ENCODE measurements at regions not wholly inside any gene's neighbourhood (a gene's known extent, or its start where the extent isn't known, plus 50 kb on each side); places are given as distances from the start of the nearest gene placed in this dataset.

DNA sequence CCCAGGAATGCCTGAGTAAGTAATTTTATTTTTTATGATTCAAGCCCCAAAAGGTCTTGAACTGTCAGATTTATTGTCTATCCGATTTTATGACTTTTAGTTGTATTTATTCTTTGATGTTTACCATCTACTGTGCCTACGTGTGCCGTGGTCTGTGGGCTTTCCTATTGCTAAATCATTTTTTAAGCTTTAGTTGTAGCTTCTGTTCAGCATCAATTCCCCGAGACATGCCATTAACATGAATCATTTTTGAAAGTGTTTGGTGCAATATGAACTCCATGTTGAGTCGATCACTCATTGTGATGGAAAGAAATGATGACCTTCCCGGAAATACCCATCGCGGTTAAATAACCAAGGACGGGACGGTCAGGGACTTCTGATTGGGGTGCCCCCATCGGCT is 268.7 kb upstream of the THRB start:
- H4K5ac ChIP-seq (ENCODE audit: low read depth, low read length), result no peak overlapping the region
- DNase-seq (no peak), ATAC-seq (ENCODE audit: low read depth) (no peak)
- H3K18ac ChIP-seq (ENCODE audit: low read depth, low read length), result no peak overlapping the region
- H4K20me1 ChIP-seq (ENCODE audit: insufficient read depth, low read length), result no peaks in the 10 kb centered on the region
- no peaks in the 10 kb centered on the region for H3K79me1 ChIP-seq (ENCODE audit: low read depth in 1 of 2, low read length in 2 of 2)
- CTCF ChIA-PET, result no interaction called here
- H3K4ac ChIP-seq (ENCODE audit: low read depth, low read length), result no peak overlapping the region
- no peak overlapping the region for H3K23ac ChIP-seq (ENCODE audit: low read depth, low read length)
- no peaks in the 10 kb centered on the region for H3K9me1 ChIP-seq (ENCODE audit: insufficient read depth, low read length)
- no peak overlapping the region for H3K14ac ChIP-seq (replicated peaks; ENCODE audit: low read depth, low read length)
- H3K9ac ChIP-seq (ENCODE audit: low read depth, low read length), result no peak overlapping the region
- no peak overlapping the region for H4K91ac ChIP-seq (ENCODE audit: insufficient read depth, low read depth, low read length)
- H3K4me3 ChIP-seq (ENCODE audit: insufficient read depth, low read depth, low read length), result no peak overlapping the region
- H3K27me3 ChIP-seq (ENCODE audit: control insufficient read depth, insufficient read depth, low read length), result no peaks in the 10 kb centered on the region
- H2AK9ac ChIP-seq (replicated peaks; ENCODE audit: low read depth, low read length, poor library complexity), result no peak overlapping the region
- intact Hi-C loops (cut with micrococcal nuclease) (no loop called here), in situ Hi-C loops (cut with MboI; ENCODE audit: low sequenced_read_pairs) (no loop called here), dilution Hi-C loops (cut with HindIII; ENCODE audit: low sequenced_read_pairs, unreplicated experiment) (no loop called here)
- no peak overlapping the region for H2BK5ac ChIP-seq (ENCODE audit: low read depth, low read length, poor library complexity, severe bottlenecking)
- H3K27ac ChIP-seq (ENCODE audit: insufficient read depth, low read length), result no peak overlapping the region
- H3K4me2 ChIP-seq (ENCODE audit: low read depth, low read length), result no peak overlapping the region
- no TSS peak for BruUV-seq (replicated peaks)
- no CpG with 5 or more reads among the region's 11 CpGs for WGBS, 2 experiments (ENCODE audit: extremely low coverage in 2 of 2, insufficient read length in 1 of 2)
- H2BK15ac ChIP-seq (ENCODE audit: low read depth, low read length), result no peak overlapping the region
- no peak overlapping the region for H2BK20ac ChIP-seq (ENCODE audit: low read depth, low read length)
- H3K56ac ChIP-seq (ENCODE audit: extremely low read depth, insufficient read depth, low read length), result no peak overlapping the region
- no peak overlapping the region for H2BK120ac ChIP-seq (ENCODE audit: low read depth, low read length)
- H4K8ac ChIP-seq (ENCODE audit: low read depth in 2 of 2, low read length in 2 of 2), result no peak overlapping the region
- H3K4me1 ChIP-seq (ENCODE audit: control insufficient read depth, insufficient read depth, low read length), result no peaks in the 10 kb centered on the region
- no peak for TF ChIP-seq RCOR1 (IDR thresholded peaks at IDR 0.05; ENCODE audit: insufficient replicate concordance, low read length)
- POLR2A ChIA-PET (ENCODE audit: unreplicated experiment), result no interaction called here
- no peaks in the 10 kb centered on the region for H3K9me3 ChIP-seq (ENCODE audit: control insufficient read depth, insufficient read depth, low read length)
- H2AFZ ChIP-seq (replicated peaks; ENCODE audit: low read length, poor library complexity), result no peak overlapping the region
- H2AK5ac ChIP-seq (ENCODE audit: low read depth, low read length), result no peak overlapping the region
- H3K36me3 ChIP-seq (ENCODE audit: control insufficient read depth, insufficient read depth, low read length), result no peaks in the 10 kb centered on the region
